Ramos (cell line): ENCODE measurements at regions not wholly inside any gene's neighbourhood (a gene's known extent, or its start where the extent isn't known, plus 50 kb on each side); places are given as distances from the start of the nearest gene placed in this dataset.

Source experiments
- in situ Hi-C: fragments of 300-500 bp; cut with MboI; formaldehyde crosslinking; loops from one replicate; pipeline ENCODE4 v1.14.3; 2022; ENCODE audit warnings: low sequenced_read_pairs; ENCODE audit not compliant: unreplicated experiment

DNA sequence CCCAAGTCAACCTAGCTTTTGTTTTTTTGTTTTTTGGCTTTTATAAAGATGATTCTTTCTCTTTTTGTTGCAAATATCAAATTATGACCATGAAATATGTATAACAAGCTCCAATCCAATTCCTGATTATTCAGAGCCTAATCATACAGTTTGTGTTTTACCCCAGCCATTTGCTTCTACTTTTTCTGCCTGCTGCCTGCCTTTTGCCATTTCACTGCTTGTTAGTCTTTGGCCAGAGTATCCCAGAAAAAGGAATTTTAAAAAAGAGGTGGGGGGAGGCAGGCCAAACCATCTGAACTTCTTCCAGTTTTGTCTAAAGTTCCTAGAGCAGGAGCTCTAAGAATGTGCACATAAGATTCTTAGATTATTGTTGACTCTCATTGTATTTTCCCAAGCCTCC is 211.9 kb upstream of the VRK2 start:
- in situ Hi-C loops, result no loop called here

DNA sequence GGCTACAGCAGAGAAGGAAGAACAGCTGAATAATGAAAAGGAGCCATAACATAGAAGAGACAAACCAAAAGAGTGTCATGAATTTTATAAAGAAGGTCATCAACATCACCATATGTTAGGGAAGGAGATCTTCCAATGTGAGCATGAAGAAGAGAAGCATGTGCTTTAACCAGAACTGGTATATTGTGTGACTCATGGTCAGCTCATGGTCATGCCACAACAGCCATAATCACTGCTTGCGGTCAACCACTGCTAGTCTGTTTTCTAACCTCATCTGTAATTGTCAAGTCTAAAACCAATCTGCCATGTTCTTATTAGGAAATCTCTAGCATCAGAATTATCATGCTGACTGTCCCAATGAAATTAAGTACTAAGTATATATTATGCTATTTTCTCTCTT is 204.1 kb upstream of the VRK2 start:
- in situ Hi-C loops, result no loop called here

DNA sequence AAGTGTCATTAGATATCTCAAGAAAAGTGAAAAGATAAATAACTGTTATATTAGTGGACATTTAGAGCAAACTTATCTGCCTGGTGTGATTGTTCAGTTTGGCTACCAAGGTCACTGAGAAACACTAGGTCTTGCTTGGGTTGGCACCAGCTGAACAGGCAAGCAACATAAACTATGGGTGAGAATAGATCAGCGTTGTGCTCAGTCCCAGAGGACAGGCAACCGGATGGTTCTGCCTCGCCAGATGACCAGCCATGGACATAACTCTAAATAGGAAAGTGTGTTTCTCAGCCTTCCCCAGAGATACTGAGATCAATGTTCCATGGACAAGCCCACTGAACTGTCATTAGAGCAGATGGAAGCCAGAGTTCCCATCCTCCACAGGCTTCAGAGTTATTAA is 203.4 kb upstream of the VRK2 start:
- in situ Hi-C loops, result no loop called here

DNA sequence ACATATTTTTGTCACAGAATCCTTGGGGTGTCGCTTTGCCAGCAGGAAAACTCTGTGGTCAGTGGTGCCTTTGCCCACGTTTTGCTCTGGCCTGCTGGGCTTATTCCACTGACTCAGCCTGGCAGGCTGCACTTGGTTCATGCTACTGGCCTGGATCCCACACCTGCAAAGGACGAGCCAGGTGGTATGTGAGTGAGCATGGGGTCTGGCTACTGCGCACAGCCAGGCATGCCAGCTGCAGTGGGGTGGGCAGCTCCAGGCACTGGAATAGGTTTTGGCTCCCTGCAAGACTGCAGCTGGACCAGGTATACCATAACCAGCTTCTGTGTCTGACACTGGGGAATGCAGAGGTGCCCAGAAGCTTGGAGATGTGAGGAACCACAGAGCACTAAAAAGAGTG is 197.9 kb upstream of the VRK2 start:
- in situ Hi-C loops, result no loop called here

DNA sequence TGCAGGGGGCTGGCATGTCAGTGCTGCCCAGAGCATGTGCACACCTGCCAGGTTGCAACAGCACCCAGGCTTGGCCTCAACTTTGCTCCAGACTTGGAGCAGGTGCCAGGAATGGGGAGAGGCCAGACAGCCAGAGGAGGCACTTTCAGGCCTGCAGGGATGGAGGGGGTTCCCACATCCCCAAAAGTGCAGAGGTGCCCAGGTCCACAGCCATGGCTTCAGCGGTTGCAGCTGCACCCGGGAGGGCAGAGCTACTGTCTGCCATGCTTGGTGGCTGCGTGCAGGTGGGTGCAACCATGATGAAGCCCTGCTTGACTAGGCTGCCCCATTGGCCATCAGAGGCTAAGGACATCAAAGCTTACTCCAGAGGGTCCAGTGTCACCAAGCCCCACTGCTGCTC is 196.8 kb upstream of the VRK2 start:
- in situ Hi-C loops, result no loop called here

DNA sequence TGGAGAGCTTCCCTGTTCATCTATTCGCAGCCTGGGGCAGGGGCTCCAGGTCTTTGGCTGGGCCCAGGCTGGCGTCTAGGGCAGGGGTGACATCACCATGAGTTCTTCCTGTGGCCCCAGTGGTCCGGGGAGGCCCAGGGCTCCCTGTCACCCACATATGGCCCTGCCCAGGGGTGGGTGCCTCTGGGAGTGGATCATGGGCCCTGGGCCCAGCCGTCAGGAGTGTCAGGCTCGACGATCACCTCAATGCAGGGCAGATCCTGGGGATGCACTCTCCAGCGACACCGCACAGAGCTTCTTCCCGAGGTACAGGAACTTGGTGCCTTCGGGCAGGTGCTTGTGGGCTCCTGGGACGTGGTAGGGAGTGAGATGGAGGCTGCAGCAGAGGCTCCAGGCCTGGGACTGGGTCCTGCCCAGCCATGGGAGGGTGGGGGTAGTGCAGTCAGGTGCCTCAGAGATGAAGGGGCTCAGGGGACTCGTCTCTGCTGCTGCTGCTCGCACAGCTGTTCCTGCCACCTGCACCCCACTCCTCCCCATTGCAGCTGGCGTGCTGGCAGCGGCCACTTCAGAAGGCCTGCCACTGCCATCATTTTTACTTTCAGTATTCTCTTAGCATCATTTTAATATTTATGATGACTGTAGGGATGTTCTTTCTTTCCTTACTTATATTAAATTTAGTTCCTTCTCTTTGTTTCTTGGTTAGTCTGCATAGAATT is 196.0 kb upstream of the VRK2 start:
- in situ Hi-C loops, result no loop called here

DNA sequence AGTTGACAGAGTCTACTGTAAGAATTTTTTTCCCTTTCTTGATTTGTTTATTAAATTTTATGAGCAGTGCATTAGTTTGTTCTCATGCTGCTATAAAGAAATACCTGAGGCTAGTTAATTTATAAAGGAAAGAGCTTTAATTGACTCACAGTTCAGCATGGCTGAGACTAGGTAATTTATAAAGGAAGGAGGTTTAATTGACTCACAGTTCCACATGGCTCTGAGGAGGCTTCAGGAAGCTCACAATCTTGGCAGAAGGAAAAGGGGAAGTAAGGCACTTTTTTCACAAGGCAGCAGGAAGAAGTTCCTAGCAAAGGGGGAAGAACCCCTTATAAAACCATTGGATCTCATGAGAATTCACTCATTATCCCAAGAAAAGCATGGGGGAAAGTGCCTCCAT is 191.4 kb upstream of the VRK2 start:
- in situ Hi-C loops, result no loop called here

DNA sequence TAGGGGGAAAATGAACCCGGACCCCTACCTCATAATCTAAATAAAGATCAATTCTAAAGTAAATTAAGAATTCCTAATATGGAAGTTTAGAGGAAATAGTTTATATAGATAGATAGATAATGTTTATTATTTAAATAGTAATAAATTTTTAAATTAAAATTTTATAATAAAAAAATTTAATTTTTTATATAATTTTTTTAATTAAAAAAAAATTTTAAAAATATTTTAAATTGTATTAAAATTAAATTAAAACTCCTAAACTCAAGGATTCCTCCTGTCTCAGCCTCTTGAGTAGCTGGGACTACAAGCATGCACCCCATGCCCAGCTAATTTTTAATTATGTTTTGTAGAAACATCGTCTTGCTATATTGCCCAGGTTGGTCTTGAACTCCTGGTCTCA is 186.9 kb upstream of the VRK2 start:
- in situ Hi-C loops, result no loop called here

DNA sequence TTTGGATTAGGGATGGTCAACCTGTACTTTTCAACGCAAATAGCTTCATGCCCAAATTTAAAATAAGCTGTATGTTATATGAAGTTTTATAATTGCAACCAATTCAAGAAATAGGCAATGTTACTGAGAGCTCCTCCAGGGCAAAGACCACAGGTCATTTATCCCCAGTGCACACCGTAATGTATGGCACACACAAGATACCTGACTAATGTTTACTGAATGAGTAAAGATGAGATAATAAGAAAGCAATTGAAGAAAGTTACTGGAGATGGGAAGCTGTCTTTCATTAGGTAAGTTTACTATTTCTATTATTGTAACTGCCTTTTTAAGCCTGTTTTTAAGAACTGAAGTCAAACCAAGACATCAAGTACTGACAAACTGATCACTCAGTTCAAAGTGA is 184.5 kb upstream of the VRK2 start:
- in situ Hi-C loops, result no loop called here

DNA sequence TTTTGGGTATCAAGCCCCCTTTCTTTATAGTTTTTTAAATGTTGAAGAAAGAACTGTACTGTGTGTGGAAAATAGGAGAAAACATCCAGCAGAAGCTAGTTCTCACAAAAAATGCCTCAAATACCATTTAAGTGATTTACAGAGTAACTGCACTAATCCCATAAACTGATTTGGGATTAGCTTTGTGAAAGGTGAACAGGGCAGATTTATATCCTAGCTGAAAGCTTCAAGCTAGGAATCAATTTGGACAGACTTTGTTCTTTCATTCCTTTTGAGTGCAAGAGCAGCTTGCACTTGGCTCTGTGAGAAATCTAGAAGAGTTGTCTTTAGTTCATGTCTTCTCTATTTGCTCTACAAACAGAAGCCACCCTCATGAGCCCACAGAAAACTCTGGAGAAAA is 183.9 kb upstream of the VRK2 start:
- in situ Hi-C loops, result no loop called here

DNA sequence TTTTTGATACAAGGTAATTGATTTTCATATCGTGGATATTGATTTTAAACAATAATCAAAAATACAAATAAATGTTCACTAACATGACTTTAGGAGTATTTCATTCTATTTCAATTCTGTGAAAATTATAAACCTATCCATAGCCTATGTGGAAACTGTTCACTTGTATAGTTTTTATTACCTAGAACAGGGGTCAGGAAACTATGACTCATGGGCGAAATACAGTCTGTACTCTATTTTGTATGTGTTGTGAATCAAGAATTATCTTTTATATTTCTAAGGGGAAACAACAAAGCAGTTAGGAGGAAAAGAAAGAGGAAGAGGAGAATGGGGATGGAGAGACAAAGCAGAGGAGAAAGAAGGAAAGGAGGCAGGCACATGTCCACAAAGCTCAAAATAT is 181.7 kb upstream of the VRK2 start:
- in situ Hi-C loops, result no loop called here

DNA sequence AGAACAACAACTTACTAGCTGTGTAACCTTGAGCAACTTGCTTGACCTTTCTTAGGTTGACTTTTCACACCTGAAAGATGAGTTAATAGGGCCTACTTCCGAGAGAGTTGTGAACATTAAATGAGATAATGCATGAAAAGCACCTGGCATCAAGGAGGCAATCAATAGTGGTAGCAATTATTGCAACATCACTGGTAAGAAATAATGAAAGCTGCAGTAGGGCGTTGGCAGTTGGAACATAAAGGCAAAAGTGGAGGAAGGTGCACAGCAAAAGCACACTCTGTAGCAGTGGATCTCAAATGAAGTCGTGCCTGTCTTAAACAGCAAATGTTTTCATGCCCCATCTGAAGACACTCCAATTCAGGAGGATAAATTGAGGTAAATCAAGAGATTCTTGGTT is 178.9 kb upstream of the VRK2 start:
- in situ Hi-C loops, result no loop called here

DNA sequence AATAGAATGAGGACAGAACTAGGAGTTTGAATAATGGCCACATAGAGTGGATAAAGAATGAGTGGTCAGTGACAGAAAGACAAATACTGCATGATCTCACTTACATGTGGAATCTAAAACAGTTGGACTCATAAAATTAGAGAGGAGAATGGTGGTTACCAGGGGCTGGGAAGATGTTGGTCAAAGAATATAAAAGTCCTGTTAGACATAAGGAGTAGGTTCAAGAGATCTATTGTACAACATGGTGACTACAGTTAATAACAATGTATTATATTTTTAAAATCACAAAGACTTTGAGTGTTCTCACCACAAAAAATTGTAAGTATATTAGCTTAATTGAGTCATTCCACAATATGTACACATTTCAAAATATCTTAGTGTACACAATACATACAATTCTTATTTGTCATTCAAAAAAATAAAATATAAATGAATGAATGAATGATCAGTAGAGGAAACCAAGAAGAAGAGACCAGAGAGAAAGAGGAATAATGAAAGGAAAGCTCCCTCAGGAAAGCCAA is 177.9 kb upstream of the VRK2 start:
- in situ Hi-C loops, result no loop called here

DNA sequence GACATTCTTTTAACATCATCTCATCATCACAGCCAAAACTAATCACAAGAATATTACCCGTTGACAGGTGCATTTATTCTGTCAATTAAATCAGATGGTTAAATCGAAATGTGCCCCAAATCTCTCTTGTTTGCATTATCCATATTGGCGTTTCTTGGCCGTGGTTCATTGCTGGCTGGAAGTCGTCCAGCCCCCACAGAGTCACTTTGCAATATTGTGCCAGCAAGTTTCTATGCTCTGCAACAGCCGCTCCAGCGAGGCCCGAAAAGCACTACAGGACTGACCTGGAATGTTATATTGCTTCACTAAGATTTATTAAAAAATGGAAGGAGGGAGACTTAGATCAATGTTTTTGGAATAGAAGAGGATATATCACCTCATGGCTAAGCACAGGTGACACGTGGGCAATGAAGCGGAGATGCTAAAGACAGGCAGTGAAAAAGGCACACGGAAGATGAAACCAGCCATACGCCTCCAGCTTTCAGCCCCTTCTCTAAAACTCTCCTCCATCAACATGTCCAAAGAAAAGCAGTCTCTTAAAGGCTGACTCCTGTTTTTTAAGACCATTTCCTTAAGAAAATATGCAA is 176.8 kb upstream of the VRK2 start:
- in situ Hi-C loops, result no loop called here

DNA sequence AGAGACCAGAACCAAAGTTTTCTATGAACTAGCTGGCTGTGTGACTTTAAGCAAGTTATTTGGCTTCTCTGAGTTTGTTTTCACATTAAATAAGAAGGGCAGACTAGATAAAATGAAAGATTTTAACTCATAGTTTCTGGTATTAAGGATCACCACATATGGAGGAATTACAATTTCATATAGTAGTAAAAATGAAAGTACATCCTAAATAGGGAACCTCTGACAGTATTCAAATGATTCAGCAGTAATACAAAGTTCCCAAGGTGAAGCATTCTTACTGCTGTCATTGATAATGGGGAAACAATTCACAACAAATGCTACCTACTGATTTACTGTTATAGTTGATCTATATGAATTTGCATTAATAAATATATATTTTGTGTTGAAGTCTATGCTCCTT is 170.3 kb upstream of the VRK2 start:
- in situ Hi-C loops, result no loop called here

DNA sequence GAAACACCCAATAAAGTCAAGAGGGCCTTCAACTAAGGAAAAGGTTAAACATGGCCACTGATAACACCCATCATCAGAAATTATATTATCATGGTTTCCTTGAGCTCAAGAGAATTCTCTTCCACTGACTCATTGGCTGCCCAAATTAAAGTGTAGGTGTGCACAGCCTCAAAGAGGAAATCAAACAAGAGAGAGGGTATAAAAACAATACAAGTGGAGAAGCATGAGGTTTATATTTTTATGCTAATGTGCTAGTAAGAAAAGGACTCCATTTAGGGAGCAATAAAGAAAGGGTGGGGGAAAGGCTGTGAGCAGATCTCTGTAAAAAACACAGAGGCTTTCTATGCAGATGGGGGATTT is 168.8 kb upstream of the VRK2 start:
- in situ Hi-C loops, result no loop called here

DNA sequence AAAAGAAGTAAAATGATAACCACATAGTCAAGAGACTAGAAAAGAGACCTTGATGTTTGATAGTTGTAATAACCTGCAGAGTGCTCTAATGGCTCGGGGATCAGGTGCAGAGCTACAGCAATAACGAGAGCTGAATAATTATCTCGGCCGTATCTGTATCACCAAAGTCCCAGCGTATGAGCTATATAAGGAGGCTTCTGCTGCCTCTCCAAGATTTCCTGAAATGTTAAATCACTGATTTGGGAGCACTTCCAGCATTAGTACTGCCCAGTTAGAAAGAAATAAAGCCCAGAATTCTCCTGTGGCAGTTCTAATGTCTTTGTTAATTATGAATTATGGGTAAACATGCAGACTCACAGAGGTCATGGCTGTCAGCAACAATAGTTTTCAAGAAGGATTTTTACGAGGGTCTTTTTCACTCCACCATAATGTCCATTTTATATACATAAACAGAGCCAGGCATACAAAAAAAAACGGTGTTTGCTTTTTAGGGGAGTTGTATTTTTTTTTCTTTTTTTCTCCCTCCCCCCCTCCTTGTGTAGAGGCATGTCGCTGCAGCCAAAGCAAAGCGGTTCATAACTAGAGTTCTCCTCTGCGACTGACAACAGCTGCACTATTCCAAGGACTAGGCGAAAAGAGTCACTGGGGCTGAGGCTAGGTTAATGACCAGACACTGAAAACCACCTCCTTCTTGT is 168.3 kb upstream of the VRK2 start:
- in situ Hi-C loops, result no loop called here

DNA sequence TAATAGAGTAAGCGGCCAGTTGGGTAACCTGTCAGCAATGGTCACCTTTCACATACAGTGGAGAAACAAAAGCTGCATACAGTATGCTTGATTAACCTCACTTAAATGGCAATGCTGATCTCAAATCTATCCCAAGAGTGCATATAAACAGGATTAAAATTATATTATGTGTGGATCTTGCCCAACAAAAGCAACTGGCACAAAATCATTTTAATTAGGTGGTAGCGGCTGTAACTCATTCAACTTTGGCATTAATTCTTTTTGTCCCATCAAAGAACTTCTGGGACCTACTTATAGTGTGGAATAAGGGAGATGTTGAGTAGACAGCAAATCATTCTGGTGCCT is 167.8 kb upstream of the VRK2 start:
- in situ Hi-C loops, result no loop called here

DNA sequence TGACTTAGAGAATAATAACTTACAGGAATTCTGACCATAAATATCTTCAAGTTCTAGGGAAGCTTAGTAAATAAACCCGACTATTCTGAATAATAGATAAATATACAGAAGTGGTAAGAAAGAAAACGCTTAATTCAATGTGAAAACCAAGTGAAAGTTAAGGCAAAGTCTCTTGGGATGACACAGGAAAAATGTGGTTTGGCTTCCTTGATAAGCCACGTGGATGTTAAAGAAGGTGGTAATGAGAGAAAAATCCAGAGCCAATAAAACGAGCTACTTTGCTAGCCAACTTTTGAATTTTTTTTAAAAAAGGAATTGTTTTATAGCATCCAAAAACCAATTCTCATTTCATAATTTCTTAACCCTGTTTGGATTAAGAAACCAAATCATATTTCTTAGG is 166.2 kb upstream of the VRK2 start:
- in situ Hi-C loops, result no loop called here

DNA sequence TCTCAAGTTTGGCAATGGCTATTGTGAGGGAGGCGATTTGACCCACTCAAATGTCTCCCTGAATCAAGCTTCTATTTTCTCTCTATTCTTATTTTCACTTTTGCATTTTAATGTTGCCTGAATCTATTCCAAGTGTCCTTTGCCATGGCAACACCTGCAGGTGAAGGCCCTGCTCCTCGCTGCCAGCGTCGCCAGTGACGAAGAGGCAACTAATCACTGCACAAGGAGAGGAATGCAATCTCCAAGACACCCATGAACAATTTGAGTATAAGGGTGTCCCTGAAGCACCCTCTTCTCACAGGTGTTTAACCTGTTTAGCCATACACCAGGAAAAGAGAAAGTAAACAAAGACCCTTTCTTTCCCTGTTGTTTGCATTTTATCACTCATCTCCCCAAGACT is 165.6 kb upstream of the VRK2 start:
- in situ Hi-C loops, result no loop called here

DNA sequence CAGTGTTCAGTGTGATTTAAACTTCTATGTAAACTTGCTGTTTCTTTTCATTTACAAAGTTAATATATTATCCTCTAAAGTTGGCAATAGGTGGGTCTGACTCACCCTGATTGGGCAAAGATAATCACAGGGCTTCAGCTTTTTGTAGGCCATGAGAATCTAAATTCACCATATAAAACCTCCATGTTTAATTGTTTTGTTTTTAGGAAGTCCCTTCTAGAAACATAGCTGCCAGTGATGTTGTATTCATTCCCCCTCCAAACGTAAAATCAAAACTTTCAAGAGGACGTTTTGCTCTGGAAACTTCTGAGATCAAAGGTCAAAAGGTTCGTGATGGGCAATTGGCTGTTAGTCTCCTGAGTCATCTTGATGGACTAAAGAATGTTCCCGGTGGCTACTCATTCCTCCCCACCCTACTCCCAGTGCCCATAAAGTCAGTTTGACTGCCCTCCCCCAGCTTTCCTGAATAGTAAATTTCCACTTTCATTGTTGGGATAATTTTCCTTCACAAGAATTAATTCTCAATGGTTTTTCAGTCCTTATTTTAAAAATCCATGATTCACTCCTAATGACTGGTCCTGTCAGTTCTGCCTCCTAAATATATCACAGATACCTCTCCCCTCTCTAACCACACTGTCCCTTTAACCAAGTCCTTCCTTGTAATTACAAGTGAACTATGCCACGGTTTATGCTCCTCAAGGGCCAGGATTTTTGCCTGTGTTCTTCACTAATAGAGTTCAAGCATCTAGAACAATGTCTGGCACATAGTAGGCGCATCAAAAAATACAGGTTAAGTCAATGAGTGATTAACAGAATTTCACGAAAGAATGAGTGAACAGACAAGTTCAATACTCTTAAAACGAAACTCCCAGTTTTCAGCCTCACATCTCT is 164.4 kb upstream of the VRK2 start:
- in situ Hi-C loops, result no loop called here
